Stimulated activated CD4-positive, alpha-beta T cell treated with anti-CD3 and anti-CD28 coated beads, Interleukin-4, amount 100 ng/mL, for 24 hours (primary cell): ENCODE measurements at regions not wholly inside any gene's neighbourhood (a gene's known extent, or its start where the extent isn't known, plus 50 kb on each side); places are given as distances from the start of the nearest gene placed in this dataset.
"Not testable (repeated sequence)": the region's sequence is repeated elsewhere in the genome, so short reads cannot be mapped to it uniquely, and the experiment has no call there.

Source experiments
- DNase-seq: peaks from one replicate; pipeline ENCODE4 v3.0.0-alpha.2; 2020

DNA sequence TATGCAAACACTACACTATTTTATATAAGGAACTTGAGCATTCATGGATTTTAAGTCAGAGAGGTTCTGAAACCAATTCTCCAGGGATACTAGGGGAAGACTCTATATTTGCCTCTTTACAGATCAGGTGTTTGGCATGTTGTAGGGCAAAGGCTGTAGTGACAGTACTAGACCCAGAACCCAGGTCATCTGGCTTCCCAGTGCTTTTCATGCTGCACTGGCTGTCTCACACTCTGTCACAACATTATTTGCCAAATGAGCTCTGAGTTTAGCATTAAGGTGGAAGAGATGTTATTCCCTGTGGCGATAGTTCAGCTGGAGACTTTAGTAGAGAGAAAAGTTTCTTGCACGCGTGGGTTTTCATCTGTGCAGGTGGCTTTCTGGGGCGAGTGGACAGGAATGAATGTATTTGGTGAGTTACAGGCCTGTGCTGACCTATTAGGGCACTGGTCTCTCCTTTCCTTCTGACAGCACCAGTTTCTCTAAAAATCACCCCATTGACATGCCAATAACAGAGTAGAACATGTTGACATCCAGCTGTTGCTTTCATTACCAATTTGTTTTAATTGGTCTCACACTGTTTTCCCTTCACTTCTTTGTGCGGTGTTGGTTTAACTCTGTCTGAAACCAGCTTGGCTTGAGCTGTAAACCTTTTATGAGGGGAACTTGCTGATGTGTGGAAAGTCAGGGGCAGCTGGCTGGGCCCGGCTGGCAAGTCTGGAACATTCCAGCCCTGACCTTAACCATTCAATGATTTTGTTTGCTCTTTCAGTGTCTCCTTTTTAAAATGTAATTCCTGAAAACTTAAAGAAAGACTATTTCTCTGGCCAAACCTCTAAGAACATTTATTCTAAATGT, 643.0 kb upstream of the FAM98A start:
- DNase-seq = no peak

DNA sequence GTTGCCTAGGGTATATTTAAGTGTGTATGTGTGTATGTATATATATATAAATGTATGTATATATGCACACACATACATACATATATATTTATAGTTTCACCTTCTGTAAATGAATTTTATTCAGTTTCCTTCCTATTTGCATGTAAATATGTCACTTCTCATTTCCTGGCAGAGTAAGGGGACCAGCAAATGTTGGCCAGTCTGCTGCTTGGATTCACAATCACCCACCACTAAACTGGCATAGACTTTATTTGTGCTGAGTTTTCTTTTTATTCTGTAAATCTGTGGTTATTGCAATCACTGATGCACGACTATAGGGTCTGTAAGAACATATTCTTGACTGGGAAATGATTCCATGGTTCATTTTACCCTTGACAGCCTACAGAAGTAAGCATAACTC, 640.4 kb upstream of the FAM98A start:
- DNase-seq = no peak

DNA sequence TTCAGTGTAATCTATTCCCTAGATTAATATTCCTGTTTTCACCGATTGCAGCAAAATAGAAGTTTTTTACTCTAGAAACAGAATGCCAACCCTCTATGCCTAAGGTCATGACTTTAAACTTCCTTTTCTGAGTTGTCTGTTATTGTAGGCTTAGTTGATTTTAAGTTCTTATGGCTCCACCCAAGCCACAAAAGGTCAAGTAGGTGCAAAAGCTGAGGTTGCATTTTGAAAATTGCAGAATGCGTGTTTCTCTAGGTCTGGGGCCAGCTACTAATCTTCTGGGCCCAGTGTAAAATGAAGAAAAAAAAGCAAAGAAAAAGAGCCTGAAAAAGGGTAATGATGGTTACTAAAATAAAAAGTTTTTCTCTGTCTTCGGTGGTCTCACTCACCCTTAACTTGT, 635.7 kb upstream of the FAM98A start:
- no peak for DNase-seq

DNA sequence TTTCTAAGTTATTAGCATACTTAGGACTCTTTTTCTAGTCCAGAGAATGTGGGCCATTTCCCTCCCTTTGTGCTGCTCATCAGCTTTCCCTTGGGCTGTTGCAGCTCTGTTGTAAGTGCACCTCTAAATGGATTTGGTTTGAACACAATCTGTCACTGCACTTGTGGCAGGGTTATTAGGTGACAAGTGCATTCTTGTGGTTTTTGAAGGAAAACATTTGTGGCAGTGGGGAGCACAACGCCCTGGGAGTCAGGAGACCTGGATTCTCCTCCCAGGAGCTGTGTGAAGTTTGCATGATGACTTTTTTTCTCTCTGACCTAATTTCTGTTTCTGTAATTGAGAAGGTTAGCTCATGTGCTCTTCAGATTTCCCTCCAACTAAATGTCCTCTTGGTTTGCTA, 630.9 kb upstream of the FAM98A start:
- no peak for DNase-seq

DNA sequence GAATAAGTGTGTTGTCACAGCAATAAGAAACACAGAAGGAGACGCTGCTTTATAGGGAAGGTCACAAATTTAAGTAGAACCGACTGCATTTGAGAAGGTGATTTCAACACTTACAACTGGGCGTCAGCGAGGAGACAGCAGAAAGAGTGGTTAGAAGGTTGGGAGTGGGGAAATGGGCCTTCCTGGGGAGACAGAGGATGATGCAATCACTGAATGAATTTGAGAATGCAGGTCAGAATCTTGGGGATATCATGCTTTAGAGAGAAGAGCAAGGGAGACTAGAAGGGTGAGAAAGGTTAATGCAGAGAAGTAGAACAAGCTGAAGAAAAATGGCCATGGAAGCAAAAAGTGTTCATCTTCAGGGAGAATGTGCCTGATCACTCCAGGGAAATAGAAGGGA, 616.1 kb upstream of the FAM98A start:
- DNase-seq = no peak

DNA sequence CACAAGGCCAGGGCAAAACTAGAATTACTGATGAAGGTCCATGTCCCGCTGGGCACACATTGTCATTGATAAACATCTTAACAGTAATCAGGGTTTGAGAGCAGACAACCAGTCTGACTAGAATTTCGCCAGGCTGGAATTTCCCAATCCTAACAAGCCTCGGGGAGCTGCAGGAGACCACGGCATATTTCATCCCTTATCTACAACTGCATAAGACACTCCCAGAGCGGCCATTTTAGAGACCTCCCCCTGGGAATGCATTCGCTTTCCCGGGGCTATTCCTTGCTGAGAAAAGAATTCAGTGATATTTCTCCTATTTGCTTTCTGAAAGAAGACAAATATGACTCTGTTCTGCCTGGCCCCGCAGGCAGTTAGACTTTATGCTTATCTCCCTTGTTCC, 611.3 kb upstream of the FAM98A start:
- not testable (repeated sequence) for DNase-seq

DNA sequence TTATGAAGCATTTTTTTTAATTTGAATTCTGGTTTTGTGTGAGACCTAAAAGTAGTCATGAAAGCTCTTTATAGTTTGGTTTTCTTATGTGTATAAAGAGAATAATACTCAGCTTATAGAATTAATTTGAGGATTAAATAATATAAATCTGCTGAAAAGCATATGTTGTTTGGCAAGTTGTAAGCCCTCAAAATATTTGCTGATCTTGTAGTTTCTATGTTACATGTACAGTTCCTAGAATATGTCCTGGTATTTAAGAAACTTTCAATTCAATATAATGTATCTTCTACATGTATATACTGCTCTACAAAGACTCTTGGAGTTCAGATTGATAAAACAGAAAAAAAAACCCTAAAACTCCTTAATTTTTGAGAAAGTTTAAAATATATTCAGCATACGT, 605.5 kb upstream of the FAM98A start:
- no peak for DNase-seq

DNA sequence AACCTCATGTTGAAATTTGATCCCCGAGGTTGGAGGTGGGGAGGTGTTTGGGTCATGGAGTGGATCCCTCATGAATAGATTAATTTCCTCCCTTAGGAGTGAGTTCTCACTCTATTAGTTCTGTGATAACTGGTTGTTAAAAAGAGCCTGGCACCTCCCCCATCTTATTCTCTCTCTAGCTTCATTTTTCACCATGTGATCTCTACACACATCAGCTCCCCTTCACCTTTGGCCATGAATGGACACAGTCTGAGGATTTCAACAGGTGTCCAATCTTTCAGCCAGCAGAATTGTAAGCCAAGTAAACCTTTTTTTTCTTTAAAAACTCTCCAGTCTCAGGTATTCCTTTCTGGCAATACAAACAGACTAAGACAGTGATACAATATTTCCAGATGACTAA, 602.0 kb upstream of the FAM98A start:
- no peak for DNase-seq

DNA sequence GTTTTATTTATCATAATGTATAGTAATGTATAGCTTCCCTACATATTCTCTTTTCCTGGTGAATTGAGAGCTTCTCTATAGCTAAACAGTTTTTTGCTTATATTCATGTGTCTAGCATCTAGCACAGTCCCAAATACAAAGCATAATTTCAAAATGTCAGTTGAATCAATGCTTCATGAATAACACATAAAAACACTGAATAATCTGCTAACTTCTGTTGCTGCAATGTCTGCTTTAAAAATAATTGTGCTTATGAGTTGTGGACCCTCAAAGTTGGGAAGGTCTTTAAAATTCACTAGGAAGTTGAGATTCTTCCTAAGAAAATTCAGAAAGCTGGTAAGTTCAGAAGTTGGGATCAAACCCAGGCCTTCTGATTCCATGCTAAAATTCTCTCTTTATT, 600.9 kb upstream of the FAM98A start:
- no peak for DNase-seq

DNA sequence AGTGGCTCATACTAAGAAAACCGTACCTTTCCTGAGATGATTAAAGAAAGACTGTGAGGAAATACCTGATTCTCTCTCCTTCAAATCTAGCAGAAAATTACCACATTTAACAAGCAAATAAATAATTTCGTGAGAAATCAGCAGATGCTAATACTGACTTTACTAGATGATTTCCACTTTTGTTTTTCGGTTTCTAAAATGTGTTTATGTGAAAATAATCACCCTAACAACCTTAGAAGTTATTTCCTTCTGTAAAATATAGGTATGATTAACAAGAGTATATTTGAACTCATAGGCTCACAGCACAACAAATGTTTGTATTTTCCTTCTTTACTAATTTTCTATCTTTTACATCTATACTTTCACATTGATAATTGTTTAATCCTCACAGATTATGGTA, 594.1 kb upstream of the FAM98A start:
- no peak for DNase-seq

DNA sequence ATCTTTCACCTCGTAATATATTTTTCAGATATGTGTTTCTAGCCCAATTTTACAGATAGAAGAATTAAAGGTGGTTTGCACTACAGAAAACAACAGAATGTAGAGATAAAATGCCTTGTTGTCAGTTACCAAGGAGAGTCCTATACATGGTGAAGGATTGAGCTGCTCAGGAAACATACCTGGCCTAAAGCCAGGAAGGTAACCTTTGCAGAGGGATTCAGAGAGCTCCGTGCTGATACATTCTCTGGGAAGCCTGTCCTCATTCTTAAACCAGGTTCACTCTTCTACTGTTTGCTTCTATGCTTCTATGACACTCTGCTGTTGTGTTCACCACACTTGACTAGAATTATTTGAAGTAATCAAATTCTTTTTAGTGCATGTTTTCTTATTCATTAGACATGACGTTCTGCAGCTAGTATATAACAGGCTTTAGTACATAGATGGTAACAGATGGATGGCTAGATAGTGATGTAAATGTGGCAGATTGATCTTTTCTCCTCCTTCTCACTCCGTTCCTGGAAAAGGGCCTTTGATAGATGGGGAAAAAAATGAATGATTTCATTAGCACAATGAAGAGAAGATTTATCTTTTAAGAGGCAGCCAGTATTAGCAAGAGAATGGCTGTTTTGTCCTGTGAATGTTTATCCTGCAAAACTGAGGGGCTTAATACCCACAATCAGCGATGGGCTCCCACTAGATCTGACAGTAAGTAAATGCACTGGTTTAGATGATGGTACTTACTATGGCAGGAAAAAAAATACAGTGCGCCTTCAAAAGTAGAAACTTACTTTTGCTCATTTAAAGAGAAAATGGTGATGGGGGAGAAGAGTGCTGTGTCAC, 589.6 kb upstream of the FAM98A start:
- DNase-seq = no peak

DNA sequence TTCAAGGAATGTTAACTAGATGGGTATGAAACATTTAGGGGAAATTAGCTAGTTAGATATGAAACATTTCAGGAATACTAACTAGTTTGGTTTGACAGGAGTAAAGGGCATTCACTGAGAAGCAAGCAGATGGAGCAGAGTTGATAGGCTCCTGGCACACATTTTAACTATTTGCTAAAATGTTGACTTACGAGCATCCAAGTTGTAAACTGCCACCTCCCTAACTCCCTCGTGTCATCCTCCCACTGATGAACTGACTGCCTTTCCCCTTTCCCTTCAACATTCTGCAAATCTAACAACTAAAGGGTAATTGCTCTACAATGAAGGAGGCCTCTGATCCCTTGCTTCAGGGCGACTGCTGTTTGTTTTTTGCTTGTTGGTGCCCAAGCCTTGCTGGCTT, 580.4 kb upstream of the FAM98A start:
- no peak for DNase-seq

DNA sequence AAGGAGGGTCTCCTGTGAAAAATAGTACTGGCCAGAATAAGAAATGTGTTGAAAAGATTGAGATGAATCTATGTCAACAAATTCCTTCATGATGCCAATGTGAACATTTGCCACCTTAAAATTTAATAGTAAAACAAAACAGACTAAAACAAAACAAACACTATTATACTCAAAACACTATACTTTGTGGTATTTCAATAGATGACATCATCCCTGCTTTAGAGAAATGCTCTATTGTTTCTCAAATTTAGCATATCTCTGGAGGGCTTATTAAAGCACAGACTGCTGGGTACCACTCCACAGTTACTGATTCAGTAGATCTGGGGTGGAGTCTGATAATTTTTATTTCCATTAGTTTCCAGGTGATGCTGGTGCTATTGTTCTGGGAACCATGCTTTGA, 579.4 kb upstream of the FAM98A start:
- no peak for DNase-seq

DNA sequence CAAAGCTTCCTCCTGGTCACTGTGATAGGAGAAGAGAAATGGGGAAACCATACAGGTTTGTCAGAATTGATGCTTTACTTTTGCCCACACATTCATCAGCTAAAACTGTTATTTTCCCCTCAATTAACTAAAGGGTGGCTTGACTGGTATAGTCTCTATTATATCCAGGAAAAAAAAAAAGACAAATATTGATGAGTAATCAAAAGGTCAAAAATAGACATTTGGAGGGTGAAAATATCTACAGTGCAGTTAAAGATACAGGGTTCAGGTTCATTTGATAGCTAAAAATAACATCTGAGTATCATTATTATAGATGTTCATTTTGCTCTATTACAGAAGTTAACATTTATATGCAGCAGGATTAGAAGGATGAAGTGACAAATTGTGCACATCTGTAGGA, 577.6 kb upstream of the FAM98A start:
- DNase-seq = no peak

DNA sequence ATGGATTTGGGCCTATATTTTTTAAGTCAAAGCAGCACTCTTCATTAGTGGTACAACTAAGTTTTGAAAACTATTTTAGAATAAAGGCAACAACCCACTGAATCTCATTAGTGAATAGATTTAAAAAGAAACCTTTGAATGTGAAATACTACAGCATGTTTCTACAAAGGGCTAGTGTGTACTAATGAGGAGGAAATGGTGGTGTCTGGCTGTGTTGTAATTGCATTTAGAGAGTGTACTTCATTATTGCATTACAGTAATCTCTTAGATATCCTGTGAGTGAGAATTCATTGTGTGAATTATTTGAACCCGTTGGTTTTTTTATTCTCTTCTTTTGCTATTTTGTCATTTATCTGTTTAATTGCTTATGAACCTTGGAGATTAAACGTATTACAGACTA, 575.4 kb upstream of the FAM98A start:
- no peak for DNase-seq

DNA sequence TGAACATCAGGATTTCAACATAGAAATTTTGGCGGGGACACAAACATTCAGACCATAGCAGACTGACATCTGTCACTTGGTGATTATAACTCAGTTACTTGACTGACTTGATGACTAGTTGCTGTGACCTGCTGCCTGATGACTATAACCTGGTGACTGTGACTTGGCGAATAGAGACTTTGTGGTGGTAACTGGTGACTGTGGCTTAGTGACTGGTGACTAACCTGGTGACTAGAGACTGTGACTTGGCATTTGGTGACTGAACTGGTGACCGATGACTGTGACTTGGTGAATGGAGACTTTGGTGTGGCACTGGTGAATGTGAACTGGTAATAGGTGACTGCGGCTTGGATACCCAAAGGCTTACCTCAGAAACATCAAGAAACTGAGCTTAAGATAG, 563.1 kb upstream of the FAM98A start:
- DNase-seq = no peak

DNA sequence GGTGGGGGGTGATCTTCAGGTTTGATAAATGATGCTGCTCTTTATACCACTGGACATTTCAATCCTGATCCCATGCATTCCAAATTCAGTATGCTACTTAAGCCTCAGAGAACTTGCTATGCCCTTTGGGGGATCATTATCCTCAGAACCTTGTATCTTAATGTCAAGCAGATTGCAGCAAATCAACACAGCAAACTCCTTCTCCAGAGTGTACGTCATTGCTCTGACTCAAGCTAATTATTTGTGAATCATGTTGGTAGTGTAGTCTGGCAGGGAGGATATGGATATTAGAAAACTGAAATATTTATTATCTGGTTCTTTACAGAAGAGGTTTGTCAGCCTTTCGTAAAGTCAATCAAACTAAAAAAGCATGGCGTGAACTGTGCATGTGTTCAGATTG, 562.5 kb upstream of the FAM98A start:
- DNase-seq = no peak

DNA sequence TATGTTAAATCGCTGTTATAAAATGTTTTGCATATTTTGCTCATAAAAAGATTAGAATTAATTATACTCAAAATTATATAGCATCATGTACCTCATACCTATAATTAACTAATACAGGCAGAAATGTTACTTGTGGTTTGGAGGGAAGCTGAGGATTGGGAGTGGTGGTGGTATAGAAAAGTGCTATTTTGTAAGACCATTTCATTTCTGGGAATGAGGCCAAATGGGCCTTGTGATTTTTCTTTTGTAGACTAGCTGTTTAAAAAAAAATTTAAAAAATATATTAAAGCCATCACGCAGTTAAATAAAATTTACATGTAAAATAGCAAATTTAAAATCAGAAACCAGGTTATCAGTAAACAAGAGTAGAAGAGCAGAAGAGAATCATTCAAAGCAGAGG, 560.8 kb upstream of the FAM98A start:
- no peak for DNase-seq

DNA sequence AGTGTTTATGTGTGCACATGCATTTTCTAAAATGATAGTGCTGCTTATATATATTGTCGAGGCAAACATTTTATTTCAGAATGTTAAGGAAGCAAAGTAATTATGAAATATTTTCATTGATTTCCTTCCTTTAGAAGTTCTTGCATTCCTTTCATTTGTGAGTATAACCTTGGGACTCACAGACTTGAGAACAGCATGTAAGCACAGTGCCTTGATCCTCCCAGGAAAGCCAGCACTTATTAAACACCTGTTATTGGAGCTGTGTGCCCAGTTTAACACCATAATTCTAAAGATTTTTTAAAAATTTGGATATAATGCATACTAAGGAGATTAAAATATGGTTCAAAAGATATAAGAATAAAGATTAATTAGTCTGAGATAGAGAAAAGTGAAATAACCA, 554.4 kb upstream of the FAM98A start:
- no peak for DNase-seq

DNA sequence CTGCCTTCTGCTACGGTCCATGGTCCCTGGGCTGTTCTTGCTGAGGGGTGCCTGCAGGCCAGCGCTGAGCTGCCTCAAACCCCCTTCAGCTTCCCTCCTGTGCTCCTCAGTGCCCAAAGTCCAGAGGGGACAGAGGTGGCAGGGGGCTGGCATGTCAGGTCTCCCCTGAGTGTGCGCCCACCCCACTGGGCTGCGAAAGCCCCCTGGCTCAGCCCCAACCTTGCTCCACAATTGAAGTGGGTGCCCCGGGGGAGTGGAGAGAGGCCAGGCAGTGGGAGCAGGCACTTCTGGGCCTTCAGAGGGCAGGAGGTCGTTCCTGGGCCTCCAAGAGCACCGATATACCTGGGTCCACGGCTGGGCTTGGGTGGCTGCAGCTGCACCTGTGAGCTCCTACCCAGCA, 548.7 kb upstream of the FAM98A start:
- no peak for DNase-seq

DNA sequence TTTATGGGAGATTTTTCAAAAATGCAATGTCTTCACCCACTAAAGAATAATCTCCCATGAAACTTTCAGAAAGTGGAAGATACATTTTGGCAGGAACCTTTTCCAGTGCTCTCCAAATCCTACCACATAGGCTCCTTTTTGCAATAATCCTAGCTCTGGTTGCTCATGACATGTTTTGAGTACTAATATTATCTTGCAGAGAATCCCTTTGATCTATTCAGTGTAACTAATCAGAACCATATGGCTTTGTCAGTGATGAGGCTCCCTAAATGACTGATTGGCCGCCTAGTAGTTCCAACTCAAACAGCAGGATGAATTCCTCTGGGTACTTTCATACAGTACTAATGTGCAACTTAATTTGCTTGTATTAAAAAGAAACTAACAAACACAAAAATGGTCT, 544.0 kb upstream of the FAM98A start:
- DNase-seq = no peak

DNA sequence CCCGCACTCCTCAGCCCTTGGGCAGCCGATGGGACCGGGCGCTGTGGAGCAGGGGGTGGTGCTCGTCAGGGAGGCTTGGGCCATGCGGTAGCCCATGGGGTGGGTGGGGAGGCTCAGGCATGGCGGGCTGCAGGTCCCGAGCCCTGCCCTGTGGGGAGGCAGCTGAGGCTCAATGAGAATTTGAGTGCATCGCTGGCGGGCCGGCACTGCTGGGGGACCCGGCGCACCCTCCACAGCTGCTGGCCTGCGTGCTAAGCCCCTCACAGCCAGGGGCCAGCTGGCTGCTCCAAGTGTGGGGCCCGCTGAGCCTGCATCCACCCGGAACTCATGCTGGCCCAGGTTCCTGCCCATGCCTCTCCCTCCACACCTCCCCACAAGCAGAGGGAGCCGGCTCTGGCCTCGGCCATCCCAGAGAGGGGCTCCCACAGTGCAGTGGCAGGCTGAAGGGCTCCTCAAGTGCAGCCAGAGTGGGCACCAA, 543.5 kb upstream of the FAM98A start:
- not testable (repeated sequence) for DNase-seq

DNA sequence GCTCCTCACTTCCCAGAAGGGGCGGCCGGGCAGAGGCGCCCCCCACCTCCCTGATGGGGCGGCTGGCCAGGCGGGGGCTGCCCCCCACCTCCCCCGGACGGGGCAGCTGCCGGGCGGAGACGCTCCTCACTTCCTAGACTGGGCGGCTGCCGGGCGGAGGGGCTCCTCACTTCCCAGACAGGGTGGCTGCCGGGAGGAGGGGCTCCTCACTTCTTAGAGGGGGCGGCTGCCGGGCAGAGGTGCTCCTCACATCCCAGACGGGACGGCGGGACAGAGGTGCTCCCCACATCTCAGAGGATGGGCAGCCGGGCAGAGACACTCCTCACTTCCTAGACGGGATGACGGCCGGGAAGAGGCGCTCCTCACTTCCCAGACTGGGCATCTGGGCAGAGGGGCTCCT, 534.0 kb upstream of the FAM98A start:
- DNase-seq = not testable (repeated sequence)

DNA sequence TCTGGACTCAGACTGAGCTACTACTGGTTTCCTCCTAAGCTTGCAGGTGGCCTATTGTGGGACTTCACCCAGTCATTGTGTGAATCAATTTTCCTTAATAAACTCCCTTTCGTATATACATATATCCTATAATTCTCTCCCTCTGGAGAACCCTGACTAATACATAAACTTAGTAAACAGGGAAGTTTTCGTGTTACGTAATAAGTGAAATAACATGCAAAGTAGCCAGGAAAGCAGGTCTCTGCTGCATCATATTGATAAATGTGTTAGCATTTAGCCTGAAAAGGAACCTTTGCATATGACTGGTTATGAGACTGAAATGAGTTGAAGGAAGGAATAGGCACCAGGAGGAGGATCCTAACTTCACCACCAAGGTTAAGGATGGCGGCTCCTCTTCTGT, 527.2 kb upstream of the FAM98A start:
- DNase-seq = no peak
